GM18505 (cell line): ENCODE measurements at regions not wholly inside any gene's neighbourhood (a gene's known extent, or its start where the extent isn't known, plus 50 kb on each side); places are given as distances from the start of the nearest gene placed in this dataset.
"Not testable (repeated sequence)": the region's sequence is repeated elsewhere in the genome, so short reads cannot be mapped to it uniquely, and the experiment has no call there.

Experiments used
- ATAC-seq: cut with Tn5 transposase; IDR thresholded peaks from one replicate; pipeline ENCODE4 v1.9.1; 2021; ENCODE audit not compliant: unreplicated experiment
- POLR2A ChIP-seq: IDR thresholded peaks from 4 replicates; pipeline ENCODE4 v1.6.1; 2011; ENCODE audit warnings: borderline replicate concordance; ENCODE audit not compliant: insufficient read depth, insufficient read length; ENCODE audit errors: extremely low read depth

- ATAC-seq: no peak
- TF ChIP-seq POLR2A: no peak
Measured at GRCh38 chr6:93183531-93183972, 235.8 kb downstream of the EPHA7 start.

- no peak for TF ChIP-seq POLR2A
- no peak for ATAC-seq
Measured at GRCh38 chr6:93182938-93183479, 236.3 kb downstream of the EPHA7 start.

DNA sequence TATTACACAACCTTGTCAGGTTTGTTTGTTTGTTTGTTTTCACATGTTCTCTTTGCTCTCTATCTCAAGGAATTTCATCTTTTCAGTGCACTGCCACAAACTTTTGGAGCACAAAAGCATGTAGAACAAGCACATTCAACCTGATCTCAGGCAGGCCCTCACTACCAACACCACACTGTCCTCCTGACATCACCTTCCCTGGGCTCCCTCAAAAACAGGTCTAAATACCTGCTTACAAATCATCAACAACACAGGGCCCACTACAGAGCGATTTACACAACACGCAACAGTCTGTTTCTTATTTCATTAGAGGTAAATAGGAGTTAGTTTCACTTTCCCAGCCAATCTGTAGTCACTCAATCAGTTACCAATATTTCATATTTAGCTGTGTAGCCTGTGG lies 241.4 kb downstream of the EPHA7 start:
- ATAC-seq: no peak
- TF ChIP-seq POLR2A: no peak

DNA sequence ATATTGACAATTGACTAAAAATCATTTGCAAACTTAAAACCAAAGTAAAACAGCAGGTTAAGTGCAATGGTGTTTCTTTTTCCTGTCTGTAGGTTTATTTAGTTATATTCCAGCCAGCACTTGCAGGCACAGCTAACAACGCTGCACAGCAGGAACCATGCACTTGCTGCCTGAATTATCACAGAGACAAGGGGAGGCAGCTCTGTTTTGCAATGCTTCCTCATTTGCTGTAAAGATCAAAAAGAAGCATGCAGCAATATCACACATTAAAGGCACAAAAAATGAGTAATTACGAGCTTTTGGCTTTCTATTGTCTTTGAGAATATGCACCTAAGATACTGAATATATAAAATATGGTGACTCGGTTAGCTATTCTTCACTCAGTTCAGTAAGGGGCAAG lies 241.9 kb downstream of the EPHA7 start:
- no peak for ATAC-seq
- TF ChIP-seq POLR2A: no peak

- ATAC-seq: peak; percentile 96
- no peak for TF ChIP-seq POLR2A
Measured at GRCh38 chr6:93176070-93176469, 243.3 kb downstream of the EPHA7 start.

DNA sequence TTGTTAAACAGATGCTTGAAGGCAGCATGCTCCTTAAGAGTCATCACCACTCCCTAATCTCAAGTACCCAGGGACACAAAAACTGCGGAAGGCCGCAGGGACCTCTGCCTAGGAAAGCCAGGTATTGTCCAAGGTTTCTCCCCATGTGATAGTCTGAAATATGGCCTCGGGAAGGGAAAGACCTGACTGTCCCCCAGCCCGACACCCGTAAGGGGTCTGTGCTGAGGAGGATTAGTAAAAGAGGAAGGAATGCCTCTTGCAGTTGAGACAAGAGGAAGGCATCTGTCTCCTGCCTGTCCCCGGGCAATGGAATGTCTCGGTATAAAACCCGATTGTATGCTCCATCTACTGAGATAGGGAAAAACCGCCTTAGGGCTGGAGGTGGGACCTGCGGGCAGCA lies 245.8 kb downstream of the EPHA7 start:
- ATAC-seq: not testable (repeated sequence)

GRCh38 chr6:93165850-93166430 lies 253.4 kb downstream of the EPHA7 start:
- no peak for TF ChIP-seq POLR2A
- no peak for ATAC-seq

DNA sequence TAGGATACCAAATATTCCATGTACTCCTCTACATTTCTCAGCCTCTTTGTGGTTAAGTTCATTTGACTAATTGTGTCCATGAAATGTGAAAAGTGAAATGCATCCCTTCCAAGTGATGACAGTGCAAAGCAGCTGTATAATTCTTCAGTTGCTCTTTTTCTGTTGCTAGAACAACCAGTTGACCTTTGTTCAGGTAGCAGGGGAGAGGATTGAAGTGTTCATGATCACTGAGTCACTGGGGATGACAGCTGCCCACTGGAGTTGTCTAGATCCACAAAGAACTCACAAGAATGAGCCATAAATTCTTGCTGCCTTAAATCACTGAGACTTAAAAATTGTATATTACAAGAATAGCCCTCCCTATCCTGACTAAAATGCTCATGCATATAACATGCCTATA lies 254.6 kb downstream of the EPHA7 start:
- ATAC-seq: no peak
- no peak for TF ChIP-seq POLR2A

- no peak for TF ChIP-seq POLR2A
- no peak for ATAC-seq
Measured at GRCh38 chr6:93163146-93163545, 256.2 kb downstream of the EPHA7 start.

DNA sequence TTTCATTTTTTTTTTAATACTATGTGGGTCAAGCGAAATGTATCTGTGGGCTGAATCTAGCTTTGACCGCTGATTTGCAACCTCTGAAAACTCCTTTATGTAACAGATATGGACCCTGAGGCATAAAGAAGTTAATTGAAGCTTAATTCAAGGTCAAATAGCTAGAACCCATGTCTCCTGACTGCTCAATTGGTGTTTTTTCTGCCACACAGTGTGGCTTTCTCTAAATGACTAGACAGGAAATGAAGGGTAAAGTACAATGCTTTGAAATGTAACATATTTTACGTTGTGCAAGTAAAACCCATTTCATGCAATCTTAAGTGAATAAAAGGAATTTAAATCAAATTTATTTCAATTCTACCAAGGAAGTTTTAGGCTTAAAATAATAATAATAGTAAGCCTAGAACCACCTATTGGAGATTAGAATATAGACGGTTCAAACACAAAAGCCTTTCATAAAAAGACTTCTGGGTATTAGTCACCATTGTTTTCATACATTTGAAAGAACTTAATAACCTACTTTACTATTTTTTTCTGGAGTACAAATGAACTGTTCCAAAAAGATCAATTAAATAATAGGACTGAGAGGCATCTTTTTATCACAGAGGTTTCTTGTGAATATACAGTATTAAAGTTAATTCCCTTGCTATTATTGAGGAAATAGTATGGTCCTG lies 279.8 kb downstream of the EPHA7 start:
- ATAC-seq: peak; percentile 86
- TF ChIP-seq POLR2A: no peak

DNA sequence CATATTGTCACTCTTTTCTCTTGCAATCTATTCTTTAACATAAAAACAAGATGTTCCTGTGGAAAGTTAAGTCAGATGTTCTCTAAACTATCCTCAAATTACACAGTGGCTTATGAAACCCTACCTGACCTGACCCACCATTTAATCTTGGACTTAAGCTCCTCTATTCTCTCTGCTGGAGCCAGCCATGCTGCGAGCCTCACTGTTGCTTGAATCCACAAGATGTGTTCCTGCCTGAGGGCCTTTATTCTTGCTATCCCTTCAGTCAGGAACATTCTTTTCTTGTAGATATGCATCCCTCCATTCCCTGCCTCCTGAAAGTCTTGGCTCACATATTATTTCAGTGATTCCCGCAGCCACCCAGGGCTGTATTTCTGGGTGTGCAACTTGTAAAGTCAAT lies 283.2 kb downstream of the EPHA7 start:
- no peak for ATAC-seq
- TF ChIP-seq POLR2A: no peak

- no peak for ATAC-seq
- TF ChIP-seq POLR2A: no peak
Measured at GRCh38 chr6:93124006-93124632, 295.2 kb downstream of the EPHA7 start.

DNA sequence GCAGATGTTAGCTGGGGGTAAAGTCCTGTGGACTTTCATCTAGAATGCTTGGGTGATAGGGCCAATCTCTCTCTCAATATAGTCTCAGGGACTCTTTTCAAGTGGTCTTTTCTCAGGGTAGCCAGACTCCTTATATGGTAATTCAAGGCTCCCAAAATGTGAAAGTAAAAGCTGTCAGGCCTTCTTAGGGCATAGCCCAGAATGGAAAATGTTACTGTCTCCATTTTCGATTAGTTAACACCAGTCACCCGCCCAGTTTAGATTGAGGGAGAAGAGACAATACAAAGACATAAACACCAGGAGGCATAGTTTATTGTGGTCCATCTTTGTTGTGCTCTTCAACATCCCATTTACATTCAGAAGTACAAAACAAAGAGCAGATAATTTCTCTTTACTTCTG lies 295.8 kb downstream of the EPHA7 start:
- TF ChIP-seq POLR2A: no peak
- no peak for ATAC-seq

DNA sequence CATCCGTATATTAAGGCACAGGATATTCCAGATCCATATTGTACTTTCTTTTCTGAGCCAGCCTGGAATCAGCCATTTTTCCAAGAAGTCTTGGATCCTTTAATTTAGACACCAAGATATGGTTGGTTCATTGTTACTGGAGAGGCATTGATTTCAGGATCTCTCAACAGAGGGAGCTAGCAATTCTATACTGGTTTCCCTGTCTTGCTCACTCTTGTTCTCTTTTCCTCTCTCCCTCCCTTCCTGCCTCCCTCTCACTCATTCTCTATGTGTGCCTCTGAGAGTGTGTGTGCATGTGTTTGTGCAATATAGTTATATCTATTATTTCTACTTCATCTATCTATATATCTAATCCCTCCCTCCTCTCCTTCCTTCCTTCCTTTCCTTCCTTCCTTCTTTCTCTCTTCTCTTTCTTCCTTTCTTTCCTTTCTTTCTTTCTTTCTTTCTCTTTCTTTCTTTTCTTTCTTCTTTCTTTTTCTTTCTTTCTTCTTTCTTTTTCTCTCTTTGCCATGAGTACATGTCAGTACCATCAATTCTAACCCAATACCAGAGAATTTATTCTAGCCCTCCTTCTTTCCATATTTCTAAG lies 299.1 kb downstream of the EPHA7 start:
- ATAC-seq: no peak

More for the DNA sequence above, 299.1 kb downstream of the EPHA7 start:
- TF ChIP-seq POLR2A: no peak
